Mesothelial cell of epicardium (in vitro differentiated cells): ENCODE measurements at regions not wholly inside any gene's neighbourhood (a gene's known extent, or its start where the extent isn't known, plus 50 kb on each side); places are given as distances from the start of the nearest gene placed in this dataset.
A peak's percentile ranks its signal among the peaks of the same experiment; 100 is the strongest.

ENCODE experiments used
- DNase-seq, 2 experiments: peaks; one replicate each; pipeline ENCODE4 v3.0.0; 2021; ENCODE audit warnings: low spot score in 2 of 2; ENCODE audit not compliant: unreplicated experiment in 2 of 2
- H3K27ac Mint-ChIP-seq: 2 replicates; pipeline ENCODE4 v1.8.0; 2021; ENCODE audit warnings: mixed read lengths
- H3K27me3 Mint-ChIP-seq: 2 replicates; pipeline ENCODE4 v1.8.0; 2021; ENCODE audit warnings: low read depth, mixed read lengths
- H3K36me3 Mint-ChIP-seq: 2 replicates; pipeline ENCODE4 v1.8.0; 2021; ENCODE audit warnings: mixed read lengths
- H3K4me1 Mint-ChIP-seq: 2 replicates; pipeline ENCODE4 v1.8.0; 2021; ENCODE audit warnings: mixed read lengths
- H3K4me3 Mint-ChIP-seq: 2 replicates; pipeline ENCODE4 v1.8.0; 2021; ENCODE audit warnings: mild to moderate bottlenecking, moderate library complexity, mixed read lengths
- H3K9me3 Mint-ChIP-seq: 2 replicates; pipeline ENCODE4 v1.8.0; 2021; ENCODE audit warnings: mixed read lengths
- CTCF ChIP-seq: fragments of 200-600 bp; sonication (generic); IDR thresholded peaks from one replicate; pipeline ENCODE4 v1.5.0; 2021; ENCODE audit warnings: antibody characterized with exemption; ENCODE audit not compliant: unreplicated experiment

GRCh38 chrX:124250835-124251437, 81.5 kb upstream of the TEX13D start:
- Mint-ChIP-seq H3K4me1 (no peaks in the 10 kb centered on the region), H3K4me3 (no peak overlapping the region), H3K27ac (no peak overlapping the region), H3K9me3 (peaks cover 36% of the 10 kb centered on the region), H3K36me3 (no peaks in the 10 kb centered on the region), H3K27me3 (no peaks in the 10 kb centered on the region)
- no peak for DNase-seq
- TF ChIP-seq CTCF, result no peak

- Mint-ChIP-seq H3K4me1 (no peaks in the 10 kb centered on the region), H3K27me3 (no peaks in the 10 kb centered on the region), H3K27ac (no peak overlapping the region), H3K36me3 (no peaks in the 10 kb centered on the region), H3K9me3 (peaks cover 14% of the 10 kb centered on the region), H3K4me3 (no peak overlapping the region)
- no peak for TF ChIP-seq CTCF
- DNase-seq, result no peak
These were observed 77.8 kb upstream of the TEX13D start for GRCh38 chrX:124254611-124255010.

GRCh38 chrX:124256216-124256615, 76.2 kb upstream of the TEX13D start:
- DNase-seq, result no peak
- Mint-ChIP-seq H3K36me3 (no peaks in the 10 kb centered on the region), H3K27ac (peak overlapping the region; percentile 7), H3K4me1 (no peaks in the 10 kb centered on the region), H3K27me3 (no peaks in the 10 kb centered on the region), H3K4me3 (no peak overlapping the region), H3K9me3 (peaks cover 12% of the 10 kb centered on the region)
- TF ChIP-seq CTCF, result no peak

GRCh38 chrX:124256629-124257380, 75.7 kb upstream of the TEX13D start:
- peak overlapping the region; percentile 6 for H3K27ac Mint-ChIP-seq
- DNase-seq, result no peak
- H3K4me1 Mint-ChIP-seq, result no peaks in the 10 kb centered on the region
- no peaks in the 10 kb centered on the region for H3K36me3 Mint-ChIP-seq
- H3K9me3 Mint-ChIP-seq, result peaks cover 8% of the 10 kb centered on the region
- no peak overlapping the region for H3K4me3 Mint-ChIP-seq
- H3K27me3 Mint-ChIP-seq, result no peaks in the 10 kb centered on the region
- TF ChIP-seq CTCF, result no peak

- no peak for TF ChIP-seq CTCF
- H3K27ac Mint-ChIP-seq, result no peak overlapping the region
- H3K36me3 Mint-ChIP-seq, result no peaks in the 10 kb centered on the region
- H3K9me3 Mint-ChIP-seq, result no peaks in the 10 kb centered on the region
- H3K27me3 Mint-ChIP-seq, result no peaks in the 10 kb centered on the region
- no peaks in the 10 kb centered on the region for H3K4me1 Mint-ChIP-seq
- no peak overlapping the region for H3K4me3 Mint-ChIP-seq
- no peak for DNase-seq
These were observed 74.3 kb upstream of the TEX13D start for GRCh38 chrX:124257924-124258702.
